ENCODE measurements at regions not wholly inside any gene's neighbourhood (a gene's known extent, or its start where the extent isn't known, plus 50 kb on each side); places are given as distances from the start of the nearest gene placed in this dataset.

DNA sequence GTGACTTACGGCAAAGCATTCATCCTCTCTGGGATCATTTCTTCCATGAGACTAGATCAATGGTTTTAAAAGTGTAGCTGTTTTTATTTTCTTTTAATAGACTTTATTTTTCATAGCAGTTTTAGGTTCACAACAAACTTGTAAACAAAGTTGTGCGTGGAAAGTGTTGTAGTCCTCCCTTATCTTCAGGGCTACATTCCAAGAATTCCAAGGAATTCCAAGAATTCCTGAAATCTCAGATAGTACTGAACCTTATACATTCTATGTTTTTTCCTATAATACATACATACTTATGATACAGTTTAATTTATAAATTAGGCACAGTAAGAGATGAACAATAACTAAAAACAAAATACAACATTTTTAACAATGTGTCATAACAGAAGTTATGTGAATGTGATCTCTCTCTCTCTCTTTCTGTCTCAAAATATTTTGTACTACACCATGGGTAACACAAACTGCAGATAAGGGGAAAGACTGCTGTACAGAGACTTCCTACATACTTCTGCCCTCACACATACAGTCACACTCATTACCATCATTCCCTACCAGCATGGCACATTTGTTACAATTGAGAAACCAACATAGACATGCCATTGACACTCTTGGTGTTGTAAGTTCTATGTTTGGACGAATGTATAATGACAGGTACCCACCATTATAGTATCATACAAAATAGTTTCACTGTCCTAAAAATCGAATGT is 1933.2 kb upstream of the WWC1 start:
- no peak for DNase-seq

DNA sequence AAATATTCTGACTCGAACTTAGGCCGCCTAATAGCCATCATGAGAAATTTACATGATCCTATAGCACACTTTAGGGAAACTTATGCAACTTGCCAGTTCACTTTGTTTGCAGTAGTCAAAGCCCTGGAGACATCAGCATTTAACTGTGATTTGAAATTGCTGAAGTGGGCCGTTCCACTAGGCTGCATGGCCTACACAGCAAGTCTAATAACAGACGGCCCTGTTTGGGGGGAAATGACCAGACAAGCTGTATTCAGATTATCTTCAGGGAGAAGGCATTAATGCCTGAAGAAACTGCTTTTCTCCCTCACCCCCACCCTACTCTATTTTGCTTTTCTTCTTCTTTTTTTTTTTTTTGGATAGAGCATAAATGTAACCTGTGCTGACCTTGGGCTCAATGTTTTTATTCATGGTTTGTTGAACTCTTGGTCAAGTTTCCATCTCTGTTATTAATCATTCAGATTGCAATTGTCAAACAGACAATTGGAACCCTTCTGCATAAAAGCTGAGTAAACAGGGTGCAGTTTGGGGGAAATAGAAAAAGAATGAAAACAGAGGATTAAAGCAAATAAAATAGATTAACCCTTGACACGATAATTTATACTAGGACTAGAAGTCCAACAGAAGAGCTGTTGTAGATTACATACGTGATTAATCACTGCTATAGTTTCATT is 1928.2 kb upstream of the WWC1 start:
- DNase-seq: no peak

DNA sequence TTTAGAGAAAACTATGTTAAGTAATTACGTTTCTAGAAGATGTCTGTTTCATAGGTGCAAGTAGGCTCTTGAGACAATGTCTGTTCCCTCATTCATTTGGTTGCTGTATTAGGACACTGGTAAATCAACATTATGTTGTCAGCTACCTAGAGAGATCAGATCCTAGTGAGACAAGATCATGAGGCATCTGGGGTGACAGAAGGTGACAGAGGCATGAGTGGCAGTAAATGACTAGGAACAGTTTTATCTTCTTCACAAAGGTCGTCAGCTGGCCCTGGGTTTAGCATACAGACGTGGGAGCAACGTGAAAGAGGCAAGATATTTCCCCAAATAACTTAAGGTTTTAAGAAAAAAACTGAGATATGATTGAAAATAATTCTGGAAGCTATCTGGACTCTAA is 1926.3 kb upstream of the WWC1 start:
- no peak for DNase-seq

DNA sequence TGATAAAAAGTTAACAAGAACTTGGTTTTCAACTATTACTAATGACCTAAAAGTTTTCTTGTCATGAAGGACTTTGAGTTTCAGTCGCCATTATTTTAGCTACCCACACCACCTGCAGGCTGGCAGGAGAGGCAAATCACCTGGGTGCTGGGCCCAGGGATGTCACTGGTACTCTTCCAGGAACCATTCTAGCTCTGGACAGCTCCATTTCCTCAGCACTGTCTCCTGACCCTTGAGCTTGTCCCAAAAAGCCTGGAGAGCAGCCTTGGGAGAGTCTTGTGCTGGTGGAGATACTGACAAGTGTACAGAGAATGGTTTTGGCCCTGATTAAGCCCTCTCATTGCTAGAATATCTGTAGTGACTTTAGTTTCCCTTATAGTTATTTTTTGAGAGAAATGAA is 1924.1 kb upstream of the WWC1 start:
- no peak for DNase-seq

DNA sequence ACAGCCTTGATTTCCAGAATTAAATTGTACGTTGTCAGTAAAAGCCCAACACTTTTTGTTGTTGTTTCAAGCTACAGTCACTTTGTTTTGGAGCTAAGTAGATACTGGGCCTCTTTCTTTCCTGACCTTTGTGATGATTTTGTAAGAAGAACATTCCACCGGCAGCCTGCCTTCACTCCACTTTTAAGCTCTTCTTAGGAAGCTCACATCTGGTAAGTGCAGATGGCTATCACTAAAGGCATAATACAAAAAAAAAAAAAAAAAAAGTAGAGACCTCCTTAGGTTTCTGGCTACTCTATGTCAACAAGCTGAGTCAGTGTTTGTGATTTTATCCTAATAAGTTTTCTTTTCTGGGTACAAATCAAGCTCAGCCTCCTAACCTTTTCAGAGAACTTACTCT is 1922.1 kb upstream of the WWC1 start:
- DNase-seq: no peak

DNA sequence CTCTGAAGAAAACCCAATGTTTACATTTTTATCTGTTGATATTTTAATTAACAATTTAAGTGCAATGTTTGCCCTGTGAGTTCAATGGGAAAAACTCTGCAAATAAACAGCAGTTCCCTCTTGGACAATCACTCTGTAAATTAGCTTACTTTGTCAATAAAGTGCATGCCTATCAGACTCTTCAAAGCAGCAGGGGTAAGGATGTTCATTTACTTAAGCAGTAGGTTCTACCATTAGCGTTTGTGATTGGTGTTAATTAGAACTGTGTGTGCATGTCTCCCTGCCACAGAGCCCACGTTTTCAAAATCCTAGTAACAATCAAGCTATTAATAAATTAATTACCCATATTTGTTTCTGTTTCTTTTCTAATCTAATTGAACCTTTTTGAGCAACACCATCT is 1921.6 kb upstream of the WWC1 start:
- no peak for DNase-seq

DNA sequence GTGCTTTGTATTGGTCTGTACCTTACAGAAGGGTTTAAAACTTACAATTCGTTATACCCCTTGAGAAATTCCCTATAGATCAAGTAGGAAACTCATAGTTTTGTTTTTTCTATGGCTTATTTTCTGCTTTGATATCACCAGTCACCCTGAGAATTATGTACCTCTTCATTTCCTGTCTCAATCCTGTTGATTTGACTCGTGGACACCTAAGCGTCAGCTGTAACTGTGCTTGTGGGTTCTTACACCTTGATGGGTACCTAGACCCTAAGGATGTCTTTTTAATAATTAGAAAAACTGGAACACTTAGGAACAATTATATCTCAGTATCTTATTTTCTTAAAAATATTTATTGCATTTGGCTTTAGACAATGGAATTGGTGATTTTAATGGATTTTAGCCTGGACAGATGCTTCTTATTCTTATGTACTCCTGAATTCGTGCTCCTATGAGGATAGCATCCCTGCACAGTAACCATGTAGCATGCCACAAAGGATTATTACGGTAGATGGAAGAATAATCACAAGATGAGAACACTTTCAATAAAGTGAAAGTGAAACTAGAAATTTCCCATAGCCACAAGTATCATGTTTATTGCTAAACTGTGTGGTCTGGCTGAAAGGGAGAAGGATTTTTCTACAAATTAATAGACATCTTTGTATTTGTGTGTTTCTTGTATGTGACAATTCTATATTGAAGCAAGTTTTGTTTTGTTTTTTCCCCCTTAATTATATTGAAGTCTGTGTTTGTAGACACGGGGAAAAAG is 1920.3 kb upstream of the WWC1 start:
- no peak for DNase-seq

DNA sequence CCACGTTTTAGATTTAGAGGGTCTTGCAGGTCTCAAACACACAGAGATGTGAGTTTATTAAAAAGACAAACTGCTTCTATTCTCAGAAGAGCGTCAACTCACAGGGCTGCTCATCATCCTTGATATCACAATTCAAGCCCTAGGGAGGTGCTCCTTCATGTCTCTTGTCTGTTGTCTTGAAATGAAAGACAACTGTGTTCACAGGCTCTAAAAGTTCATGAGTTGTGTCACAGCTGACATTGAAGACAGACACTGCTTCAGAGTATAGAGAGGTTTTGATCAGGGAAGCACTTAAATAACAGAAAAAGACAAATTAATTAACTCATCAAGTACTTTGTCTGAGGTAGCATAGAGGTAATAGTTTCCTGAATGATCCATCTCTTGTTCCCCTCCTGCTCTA is 1917.6 kb upstream of the WWC1 start:
- no peak for DNase-seq

DNA sequence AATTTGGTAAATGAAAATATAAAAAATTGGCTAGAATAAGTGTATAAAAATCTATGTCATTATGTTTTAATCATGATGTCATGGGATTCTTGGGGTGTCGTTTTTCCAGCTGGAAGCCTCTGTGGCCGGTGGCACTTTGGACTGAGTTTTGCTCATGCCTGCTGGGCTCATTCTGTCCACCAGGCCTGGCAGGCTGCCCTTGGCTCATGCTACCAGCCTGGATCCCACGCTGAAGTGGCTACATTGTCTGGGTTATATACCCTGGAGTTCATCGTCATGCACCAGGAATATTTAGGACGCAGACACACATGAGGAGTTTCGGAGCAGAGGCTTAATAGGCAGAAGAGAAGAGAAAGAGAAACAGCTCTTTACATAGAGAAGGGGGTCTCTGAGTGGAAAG is 1913.7 kb upstream of the WWC1 start:
- DNase-seq: no peak

DNA sequence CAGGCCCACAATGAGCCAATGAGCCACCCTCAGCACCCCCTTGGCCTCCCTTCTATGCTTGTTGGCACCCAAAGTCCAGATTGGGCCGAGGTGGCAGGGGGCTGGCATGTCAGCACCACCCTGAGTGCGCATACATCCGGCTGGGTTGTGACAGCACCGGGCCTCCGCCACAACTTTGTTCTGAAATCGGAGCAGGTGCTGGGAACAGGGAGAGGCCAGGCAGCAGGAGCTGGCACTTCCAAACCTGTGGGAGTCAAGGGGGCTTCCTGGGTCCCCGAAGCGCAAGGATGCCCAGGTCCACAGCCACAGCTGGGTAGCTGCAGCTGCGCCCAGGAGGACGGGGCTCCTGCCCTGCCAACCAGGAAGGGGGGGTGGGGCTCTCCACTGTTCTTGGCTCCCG is 1911.9 kb upstream of the WWC1 start:
- no peak for DNase-seq

DNA sequence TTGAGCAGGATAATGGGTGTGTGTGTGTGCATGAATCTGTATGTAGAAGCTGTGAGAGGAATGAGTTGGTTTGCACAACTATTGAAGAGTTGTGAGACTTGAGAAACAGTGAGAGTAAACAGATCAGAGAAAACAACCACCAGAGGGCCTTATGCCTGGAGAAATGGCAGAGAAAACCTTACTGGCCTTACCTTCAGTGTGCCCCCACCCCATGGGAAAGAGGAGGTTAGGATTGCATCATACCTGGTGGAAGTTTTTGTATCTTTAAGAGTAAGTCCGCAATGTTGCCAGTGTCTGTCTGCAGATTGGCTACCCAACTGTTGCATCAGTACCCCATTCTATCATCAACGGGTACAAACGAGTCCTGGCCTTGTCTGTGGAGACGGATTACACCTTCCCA is 1909.4 kb upstream of the WWC1 start:
- no peak for DNase-seq

DNA sequence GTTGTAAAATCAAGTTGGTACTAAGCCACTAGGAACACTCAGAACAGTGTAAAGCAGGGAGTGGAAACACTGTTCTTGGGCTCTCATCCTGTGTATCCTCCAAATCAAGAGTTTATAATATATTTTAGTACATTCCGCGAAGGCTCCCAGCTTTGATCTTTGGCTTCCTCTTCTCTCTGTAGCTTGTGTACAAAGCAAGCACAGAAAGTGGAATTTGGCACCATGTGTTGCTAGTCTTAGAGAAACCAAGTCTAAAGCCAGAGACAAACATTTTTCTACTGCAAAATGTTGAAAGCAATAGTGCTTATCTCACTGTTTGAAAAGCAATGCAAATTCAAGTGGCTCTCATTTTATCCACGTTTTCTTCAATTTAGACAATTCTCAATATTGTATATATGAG is 1893.3 kb upstream of the WWC1 start:
- no peak for DNase-seq

DNA sequence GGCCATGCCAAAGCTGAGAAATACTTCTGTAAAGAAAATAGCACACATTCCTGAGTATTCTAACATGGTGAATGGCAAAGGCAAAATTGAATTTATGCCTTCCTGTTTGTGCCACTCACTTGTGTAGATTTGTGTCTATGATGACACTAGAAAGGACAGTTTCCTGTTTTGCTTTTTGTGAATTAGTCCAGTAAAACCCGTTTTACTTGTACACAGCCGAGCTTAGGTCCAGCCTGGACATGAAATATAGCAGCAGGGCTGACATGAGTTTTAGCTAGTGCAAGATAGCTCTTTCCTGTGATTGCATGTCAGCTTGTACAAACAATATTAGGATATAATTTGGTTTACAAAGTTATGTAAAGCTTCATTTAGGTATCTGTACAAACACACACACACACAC is 1891.7 kb upstream of the WWC1 start:
- no peak for DNase-seq

DNA sequence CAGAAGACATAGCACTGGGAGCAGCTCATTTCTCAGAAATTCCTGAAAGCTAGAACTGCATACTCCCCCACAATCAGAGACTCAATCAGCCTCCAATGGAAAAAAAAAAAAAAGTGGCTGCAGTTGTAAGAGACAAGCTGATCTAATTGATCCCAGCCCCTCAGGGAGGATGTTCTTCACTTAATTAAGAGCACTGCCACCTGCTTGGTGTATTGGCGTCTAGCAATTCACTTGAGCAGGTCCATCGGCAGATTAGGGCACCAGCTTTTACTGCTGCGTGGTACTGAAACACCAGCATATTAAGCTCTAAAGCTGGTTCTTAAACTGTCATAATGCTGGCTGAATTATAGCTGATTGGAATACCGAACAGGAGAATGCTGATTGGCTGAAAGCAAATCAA is 1890.1 kb upstream of the WWC1 start:
- DNase-seq: no peak

DNA sequence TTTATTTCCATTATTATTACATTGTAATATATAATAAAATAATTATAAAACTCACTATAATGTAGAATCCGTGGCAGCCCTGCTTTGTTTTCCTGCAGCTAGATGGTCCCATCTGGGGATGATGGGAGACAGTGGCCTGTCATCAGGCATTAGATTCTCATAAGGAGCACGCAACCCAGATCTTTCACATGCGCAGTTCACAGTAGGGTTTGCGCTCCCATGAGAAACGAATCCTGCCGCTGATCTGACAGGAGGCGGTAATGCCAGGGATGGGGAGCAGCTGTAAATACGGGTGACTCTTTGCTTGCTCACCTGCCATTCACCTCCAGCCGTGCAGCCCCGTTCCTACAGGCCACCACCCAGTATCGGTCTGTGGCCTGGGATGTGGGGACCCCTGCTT is 1879.3 kb upstream of the WWC1 start:
- DNase-seq: no peak

DNA sequence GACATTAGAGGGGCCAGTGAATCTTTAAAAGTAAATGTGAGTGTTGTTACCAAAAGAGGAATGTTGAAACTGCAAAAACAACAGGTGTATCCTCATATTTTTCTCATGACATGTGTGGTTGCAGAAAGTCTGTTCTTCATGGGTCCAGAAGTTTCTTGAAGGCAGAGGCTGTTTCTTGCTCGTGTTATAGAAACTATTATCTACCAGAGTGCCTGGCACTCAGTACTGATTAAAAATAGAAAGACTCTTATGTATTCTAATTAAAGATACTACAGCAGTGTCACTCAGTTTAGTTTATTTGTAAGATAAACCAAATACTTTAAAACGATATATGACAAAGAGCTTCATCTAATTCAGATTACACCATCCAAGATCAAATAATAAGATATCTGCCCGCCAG is 1864.2 kb upstream of the WWC1 start:
- no peak for DNase-seq

DNA sequence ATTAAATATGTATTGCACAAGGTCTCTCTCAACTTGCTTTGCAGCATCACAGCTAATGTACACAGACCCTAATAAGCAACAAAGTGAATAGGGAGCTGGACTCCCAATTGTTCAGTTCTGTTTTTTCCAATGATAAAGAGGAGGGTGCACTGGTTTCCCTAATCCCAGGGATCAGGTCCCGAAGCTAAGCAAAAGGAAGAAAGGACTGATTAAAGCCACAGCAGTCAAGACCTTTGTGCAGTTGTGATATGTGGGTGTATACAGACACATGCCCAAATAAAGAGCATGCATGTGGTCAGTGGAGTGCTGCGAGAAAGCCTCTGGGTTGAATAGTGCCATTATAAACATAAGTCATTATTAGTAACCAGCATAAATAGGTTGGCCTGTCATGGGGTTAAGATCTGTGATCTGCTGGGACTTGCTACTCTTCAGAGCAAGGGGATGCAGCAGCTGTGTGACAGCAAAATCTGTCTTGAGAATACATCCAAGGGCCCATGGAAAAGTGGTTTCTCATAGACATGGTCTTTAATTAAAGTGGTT is 1863.1 kb upstream of the WWC1 start:
- DNase-seq: no peak

DNA sequence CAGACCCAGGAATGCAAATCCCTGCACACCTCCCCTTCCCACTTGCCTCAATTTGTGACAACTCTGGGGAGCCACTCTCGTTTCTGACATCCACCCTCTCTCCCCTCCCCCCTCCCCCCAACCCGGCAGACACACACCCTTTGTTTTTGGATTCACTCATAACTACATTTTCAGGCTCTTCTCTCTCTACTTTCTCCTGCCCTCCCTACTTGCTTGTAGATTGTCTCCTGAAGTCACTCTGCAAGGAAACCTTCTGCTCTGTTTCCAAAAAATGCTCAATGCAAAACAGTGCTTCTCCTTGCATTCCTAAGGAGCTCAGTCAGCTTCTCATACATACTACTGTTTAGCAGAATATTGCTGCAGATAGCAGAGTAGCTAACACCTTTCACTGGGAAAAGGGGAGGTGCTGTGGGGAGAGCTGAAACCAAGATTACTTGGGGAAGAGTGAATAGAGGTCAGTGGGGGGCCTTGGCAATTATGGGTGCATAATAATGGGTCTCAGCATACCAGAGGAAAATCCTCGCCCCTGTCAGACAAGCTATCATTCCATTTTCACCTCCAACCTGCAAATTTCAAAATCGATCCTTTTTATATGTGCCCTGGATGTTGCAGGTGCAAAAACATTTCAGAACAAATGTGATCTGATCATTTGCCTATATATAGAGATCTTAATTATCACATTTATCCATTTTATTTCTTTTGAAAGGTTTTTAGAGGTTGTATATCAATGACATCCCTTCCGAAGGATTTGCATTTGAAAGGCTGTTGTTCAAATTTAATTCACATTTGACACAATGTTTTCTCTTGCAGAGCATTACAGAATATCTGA is 1860.7 kb upstream of the WWC1 start:
- DNase-seq: peak; percentile 1

DNA sequence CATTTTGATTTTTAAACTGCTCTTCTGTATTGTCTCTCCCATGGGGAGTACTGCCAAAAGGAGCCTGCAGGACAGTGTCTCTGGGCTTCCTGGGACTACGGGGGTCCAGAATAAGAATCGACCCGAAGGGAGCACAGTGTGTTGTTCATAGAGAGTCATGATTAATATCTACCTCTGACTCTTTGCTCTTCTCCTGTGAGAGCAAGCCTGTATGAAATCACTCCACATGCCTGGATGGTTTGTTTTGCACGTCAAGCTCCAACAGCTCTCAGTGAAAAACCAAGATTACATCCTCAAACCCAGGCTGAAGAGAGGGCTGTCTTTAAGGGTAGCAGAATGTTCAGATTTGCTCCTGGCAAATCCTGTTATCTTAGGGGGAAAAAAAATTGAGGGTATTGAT is 1860.0 kb upstream of the WWC1 start:
- DNase-seq: no peak

DNA sequence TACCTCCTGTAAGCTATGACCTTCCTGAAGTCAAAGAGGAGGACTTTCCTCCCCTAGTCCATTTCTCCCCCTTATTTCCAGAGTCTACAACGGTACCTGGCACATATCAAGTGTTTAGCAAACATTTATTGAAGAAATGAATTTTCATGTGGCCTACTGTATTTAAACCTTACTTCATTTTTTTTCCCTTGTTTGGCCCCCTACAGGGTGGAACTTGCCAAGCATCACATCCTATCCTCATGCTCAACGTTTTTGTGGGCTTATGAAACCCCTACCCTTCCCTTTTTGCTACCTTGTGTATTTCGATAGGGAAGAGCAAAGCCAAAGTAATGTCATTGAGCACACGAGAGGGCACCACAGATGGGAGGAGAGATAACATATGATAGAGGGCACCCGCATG is 1857.8 kb upstream of the WWC1 start:
- no peak for DNase-seq

DNA sequence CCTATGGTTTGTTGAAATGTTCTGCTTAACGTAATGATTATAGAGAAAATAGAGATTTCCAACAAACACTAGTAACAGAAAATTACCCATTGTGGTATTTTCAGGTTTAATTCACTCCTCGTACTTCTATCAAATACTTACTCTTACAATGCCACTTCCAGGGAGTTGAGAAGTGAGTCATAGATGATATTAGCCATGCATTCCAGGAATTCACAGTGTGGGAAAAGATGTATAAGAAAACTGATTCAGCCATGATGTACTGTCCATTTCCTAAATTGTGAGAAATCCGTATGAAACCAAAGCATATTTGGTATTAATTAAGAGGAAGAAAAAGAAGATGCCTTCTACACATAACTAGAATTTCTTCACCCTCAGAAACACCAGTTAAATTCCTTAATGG is 1854.6 kb upstream of the WWC1 start:
- DNase-seq: peak; percentile 83

DNA sequence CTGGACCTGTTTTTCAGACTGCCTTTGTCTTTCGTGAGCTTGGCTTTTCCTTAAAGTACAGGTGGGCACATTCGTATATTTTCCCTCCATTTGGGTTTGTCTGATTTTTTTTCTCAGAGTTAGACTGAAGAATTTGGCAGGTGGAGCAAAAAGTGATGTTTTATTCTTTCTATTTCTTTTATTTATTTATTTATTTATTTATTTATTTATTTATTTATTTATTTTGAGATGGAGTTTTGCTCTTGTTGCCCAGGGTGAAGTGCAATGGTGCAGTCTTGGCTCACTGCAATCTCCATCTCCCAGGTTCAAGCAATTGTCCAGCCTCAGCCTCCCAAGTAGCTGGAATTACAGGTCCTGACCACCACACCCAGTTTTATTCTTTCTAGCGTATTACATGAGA is 1805.1 kb upstream of the WWC1 start:
- DNase-seq: no peak

DNA sequence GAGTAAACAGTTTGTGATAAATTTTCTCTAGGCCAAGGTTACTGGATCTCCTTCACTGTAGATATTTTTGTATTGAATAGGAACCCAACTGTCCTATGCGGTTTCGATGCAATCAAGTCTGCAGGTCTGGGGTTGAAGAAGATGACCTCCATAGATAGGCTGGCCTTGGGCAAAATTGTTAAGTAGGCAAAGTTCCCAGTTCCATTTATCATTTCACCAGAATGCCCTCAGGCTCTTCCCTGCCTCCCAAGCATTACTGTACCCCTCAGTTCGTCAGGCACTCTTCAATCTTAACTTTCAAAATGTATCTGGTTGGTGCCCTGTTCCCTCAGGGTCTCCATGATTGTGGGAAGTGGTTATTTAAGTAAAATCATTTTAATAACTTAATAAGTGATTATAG is 1802.9 kb upstream of the WWC1 start:
- no peak for DNase-seq

Data from fibroblast of skin of abdomen (primary cell).